ENCODE measurements at regions not wholly inside any gene's neighbourhood (a gene's known extent, or its start where the extent isn't known, plus 50 kb on each side); places are given as distances from the start of the nearest gene placed in this dataset.

GRCh38 chr4:181685461-181685860 lies 557.7 kb upstream of the TENM3 start:
- H3K36me3 ChIP-seq (ENCODE audit: insufficient read depth, low read length), result no peaks in the 10 kb centered on the region
- H3K9ac ChIP-seq (ENCODE audit: low read depth, low read length), result no peak overlapping the region
- H3K9me3 ChIP-seq (ENCODE audit: control insufficient read depth, insufficient read depth, low read length), result no peaks in the 10 kb centered on the region
- H3K4me1 ChIP-seq (ENCODE audit: insufficient read depth, low read length), result peaks cover 20% of the 10 kb centered on the region

GRCh38 chr4:181685911-181686310 lies 557.3 kb upstream of the TENM3 start:
- H3K36me3 ChIP-seq (ENCODE audit: insufficient read depth, low read length), result no peaks in the 10 kb centered on the region
- no peaks in the 10 kb centered on the region for H3K9me3 ChIP-seq (ENCODE audit: control insufficient read depth, insufficient read depth, low read length)
- H3K4me1 ChIP-seq (ENCODE audit: insufficient read depth, low read length), result peaks cover 20% of the 10 kb centered on the region
- no peak overlapping the region for H3K9ac ChIP-seq (ENCODE audit: low read depth, low read length)

DNA sequence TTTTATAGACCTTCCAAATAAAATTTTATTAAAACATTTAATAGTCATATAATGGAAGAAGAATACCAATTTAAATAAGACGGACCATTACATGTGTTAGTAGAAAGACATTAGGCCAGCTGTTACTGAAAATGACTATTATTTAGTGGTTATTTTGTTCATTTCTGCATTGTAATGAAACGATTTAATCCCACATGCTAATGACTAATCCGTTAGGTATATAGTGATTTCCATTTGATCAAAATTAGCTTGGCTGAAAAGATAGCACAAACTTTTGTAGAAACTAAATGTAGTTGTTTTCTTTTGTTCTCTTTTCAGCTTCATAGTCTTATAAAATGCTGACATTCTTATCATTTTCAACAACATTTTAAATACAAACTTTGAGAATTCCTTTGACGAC lies 556.1 kb upstream of the TENM3 start:
- Histone ChIP-seq H3K36me3 (ENCODE audit: insufficient read depth, low read length) (no peaks in the 10 kb centered on the region), H3K4me1 (ENCODE audit: insufficient read depth, low read length) (peaks cover 20% of the 10 kb centered on the region), H3K9ac (ENCODE audit: low read depth, low read length) (no peak overlapping the region), H3K9me3 (ENCODE audit: control insufficient read depth, insufficient read depth, low read length) (no peaks in the 10 kb centered on the region)

GRCh38 chr4:181688432-181688831 lies 554.8 kb upstream of the TENM3 start:
- Histone ChIP-seq H3K4me1 (ENCODE audit: insufficient read depth, low read length) (peaks cover 20% of the 10 kb centered on the region), H3K9ac (ENCODE audit: low read depth, low read length) (no peak overlapping the region), H3K36me3 (ENCODE audit: insufficient read depth, low read length) (no peaks in the 10 kb centered on the region), H3K9me3 (ENCODE audit: control insufficient read depth, insufficient read depth, low read length) (no peaks in the 10 kb centered on the region)

- H3K9me3 ChIP-seq (ENCODE audit: control insufficient read depth, insufficient read depth, low read length), result no peaks in the 10 kb centered on the region
- H3K4me1 ChIP-seq (ENCODE audit: insufficient read depth, low read length), result peaks cover 20% of the 10 kb centered on the region
- no peaks in the 10 kb centered on the region for H3K36me3 ChIP-seq (ENCODE audit: insufficient read depth, low read length)
- H3K9ac ChIP-seq (ENCODE audit: low read depth, low read length), result no peak overlapping the region
Observed at GRCh38 chr4:181688872-181689271, 554.3 kb upstream of the TENM3 start.

DNA sequence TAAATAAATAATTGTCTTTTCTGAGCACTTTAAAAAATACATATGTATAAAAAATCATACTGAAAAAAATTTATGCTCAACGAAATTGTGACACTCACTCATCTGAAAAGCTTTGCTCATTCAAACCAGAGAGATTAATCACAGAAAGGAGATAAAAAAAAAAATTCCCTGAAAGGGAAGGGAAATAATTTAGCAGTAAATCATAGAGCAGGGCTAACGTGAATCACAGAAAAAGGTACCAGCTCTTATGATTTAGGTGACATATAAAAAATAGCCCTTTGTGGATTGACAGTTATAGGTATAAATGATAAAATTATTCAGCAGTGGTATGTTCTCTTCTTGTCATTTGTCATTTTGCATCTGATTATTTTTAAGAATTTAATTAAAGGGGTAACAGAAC lies 552.7 kb upstream of the TENM3 start:
- Histone ChIP-seq H3K9ac (ENCODE audit: low read depth, low read length) (no peak overlapping the region), H3K9me3 (ENCODE audit: control insufficient read depth, insufficient read depth, low read length) (no peaks in the 10 kb centered on the region), H3K36me3 (ENCODE audit: insufficient read depth, low read length) (no peaks in the 10 kb centered on the region), H3K4me1 (ENCODE audit: insufficient read depth, low read length) (peaks cover 20% of the 10 kb centered on the region)

DNA sequence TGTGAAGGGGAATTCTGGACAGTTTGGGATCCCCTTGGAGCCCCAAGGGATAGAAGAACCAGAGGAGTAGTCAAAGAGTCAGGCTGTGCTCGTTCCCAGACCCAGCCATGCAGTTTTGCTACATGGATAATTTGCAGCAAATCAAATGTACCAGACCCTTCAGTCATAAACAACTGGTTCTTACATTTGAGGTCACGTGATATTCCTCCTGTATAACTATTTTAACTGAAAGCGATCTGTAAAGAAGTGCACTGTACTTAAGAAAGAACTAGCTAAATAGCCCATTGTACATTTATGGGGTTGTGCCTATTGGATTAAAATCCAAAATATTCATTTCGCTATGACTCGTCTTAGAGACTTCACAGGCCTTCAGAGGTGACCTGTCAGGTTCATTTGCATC lies 550.2 kb upstream of the TENM3 start:
- Histone ChIP-seq H3K9me3 (ENCODE audit: control insufficient read depth, insufficient read depth, low read length) (no peaks in the 10 kb centered on the region), H3K4me1 (ENCODE audit: insufficient read depth, low read length) (peaks cover 9% of the 10 kb centered on the region), H3K9ac (ENCODE audit: low read depth, low read length) (no peak overlapping the region), H3K36me3 (ENCODE audit: insufficient read depth, low read length) (no peaks in the 10 kb centered on the region)

- Histone ChIP-seq H3K4me1 (ENCODE audit: insufficient read depth, low read length) (peaks cover 4% of the 10 kb centered on the region), H3K9ac (ENCODE audit: low read depth, low read length) (no peak overlapping the region), H3K36me3 (ENCODE audit: insufficient read depth, low read length) (no peaks in the 10 kb centered on the region), H3K9me3 (ENCODE audit: control insufficient read depth, insufficient read depth, low read length) (no peaks in the 10 kb centered on the region)
Observed at GRCh38 chr4:181693517-181693916, 549.7 kb upstream of the TENM3 start.

DNA sequence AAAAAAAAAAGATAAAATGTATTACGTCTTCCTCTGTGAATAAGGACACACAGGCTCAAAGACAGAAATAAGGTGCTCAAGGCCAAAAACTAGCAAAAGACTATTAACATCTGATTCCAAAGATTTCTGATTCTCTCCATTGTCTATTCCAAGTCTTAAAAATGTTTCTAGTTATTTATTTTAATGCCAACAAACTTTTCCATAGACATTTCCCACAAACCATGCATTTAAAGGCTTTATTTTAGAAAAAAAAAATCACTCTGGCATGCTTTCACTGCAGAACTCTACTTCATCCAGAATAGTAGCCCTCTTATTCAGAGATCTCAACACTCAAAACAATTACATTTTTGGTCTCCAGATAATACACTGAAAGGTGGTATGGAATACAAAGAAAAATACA lies 545.0 kb upstream of the TENM3 start:
- Histone ChIP-seq H3K9me3 (ENCODE audit: control insufficient read depth, insufficient read depth, low read length) (no peaks in the 10 kb centered on the region), H3K4me1 (ENCODE audit: insufficient read depth, low read length) (no peaks in the 10 kb centered on the region), H3K9ac (ENCODE audit: low read depth, low read length) (no peak overlapping the region), H3K36me3 (ENCODE audit: insufficient read depth, low read length) (no peaks in the 10 kb centered on the region)

- Histone ChIP-seq H3K4me1 (ENCODE audit: insufficient read depth, low read length) (no peaks in the 10 kb centered on the region), H3K36me3 (ENCODE audit: insufficient read depth, low read length) (no peaks in the 10 kb centered on the region), H3K9ac (ENCODE audit: low read depth, low read length) (no peak overlapping the region), H3K9me3 (ENCODE audit: control insufficient read depth, insufficient read depth, low read length) (no peaks in the 10 kb centered on the region)
Observed at GRCh38 chr4:181701214-181701613, 542.0 kb upstream of the TENM3 start.

GRCh38 chr4:181701894-181702293 lies 541.3 kb upstream of the TENM3 start:
- Histone ChIP-seq H3K9ac (ENCODE audit: low read depth, low read length) (no peak overlapping the region), H3K4me1 (ENCODE audit: insufficient read depth, low read length) (no peaks in the 10 kb centered on the region), H3K36me3 (ENCODE audit: insufficient read depth, low read length) (no peaks in the 10 kb centered on the region), H3K9me3 (ENCODE audit: control insufficient read depth, insufficient read depth, low read length) (no peaks in the 10 kb centered on the region)

- Histone ChIP-seq H3K9me3 (ENCODE audit: control insufficient read depth, insufficient read depth, low read length) (no peaks in the 10 kb centered on the region), H3K4me1 (ENCODE audit: insufficient read depth, low read length) (no peaks in the 10 kb centered on the region), H3K36me3 (ENCODE audit: insufficient read depth, low read length) (no peaks in the 10 kb centered on the region), H3K9ac (ENCODE audit: low read depth, low read length) (no peak overlapping the region)
Observed at GRCh38 chr4:181702864-181703495, 540.2 kb upstream of the TENM3 start.

DNA sequence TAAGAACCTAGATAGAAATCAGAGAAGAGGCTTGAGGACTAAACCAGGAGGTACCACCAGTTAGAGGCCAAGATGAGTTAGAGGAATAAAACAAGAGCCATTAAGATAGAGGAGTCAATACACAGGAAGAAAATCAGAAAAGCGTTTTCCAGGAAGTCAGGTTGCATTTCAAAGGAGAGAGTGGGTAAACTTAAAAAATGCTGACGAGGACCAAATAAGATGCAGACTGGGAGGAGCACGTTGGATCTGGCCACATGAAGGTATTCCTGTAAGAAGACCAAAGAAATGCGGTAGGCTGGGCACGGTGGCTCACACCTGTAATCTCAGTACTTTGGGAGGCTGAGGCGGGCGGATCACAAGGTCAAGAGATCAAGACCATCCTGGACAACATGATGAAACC lies 533.1 kb upstream of the TENM3 start:
- Histone ChIP-seq H3K36me3 (ENCODE audit: insufficient read depth, low read length) (no peaks in the 10 kb centered on the region), H3K4me1 (ENCODE audit: insufficient read depth, low read length) (no peaks in the 10 kb centered on the region), H3K9ac (ENCODE audit: low read depth, low read length) (no peak overlapping the region), H3K9me3 (ENCODE audit: control insufficient read depth, insufficient read depth, low read length) (no peaks in the 10 kb centered on the region; the same call in 1 of the 2 replicates)

DNA sequence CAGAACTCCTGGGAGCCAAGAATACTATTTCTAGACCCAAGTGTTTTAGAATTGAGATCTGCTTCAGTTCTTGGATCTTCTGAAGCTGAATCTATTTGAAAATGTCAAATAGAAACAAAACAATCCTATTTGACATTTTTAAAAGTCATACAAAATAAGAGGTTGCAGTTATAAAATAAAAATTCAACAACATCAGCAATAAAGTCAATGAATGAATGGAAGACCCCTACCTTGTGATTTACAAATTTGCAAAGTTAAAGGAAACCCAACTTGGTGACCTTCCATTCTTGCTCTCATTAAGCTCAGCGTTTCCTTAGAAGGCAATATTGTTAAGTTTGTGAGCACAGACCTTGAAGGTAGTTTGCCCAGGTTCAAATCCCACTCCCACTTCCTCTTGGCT lies 531.8 kb upstream of the TENM3 start:
- H3K4me1 ChIP-seq (ENCODE audit: insufficient read depth, low read length), result no peaks in the 10 kb centered on the region
- peaks cover 2% of the 10 kb centered on the region; the same call in 1 of the 2 replicates for H3K9me3 ChIP-seq (ENCODE audit: control insufficient read depth, insufficient read depth, low read length)
- H3K9ac ChIP-seq (ENCODE audit: low read depth, low read length), result no peak overlapping the region
- H3K36me3 ChIP-seq (ENCODE audit: insufficient read depth, low read length), result no peaks in the 10 kb centered on the region

- H3K4me1 ChIP-seq (ENCODE audit: insufficient read depth, low read length), result no peaks in the 10 kb centered on the region; the same call in 1 of the 2 replicates
- H3K9me3 ChIP-seq (ENCODE audit: control insufficient read depth, insufficient read depth, low read length), result peaks cover 2% of the 10 kb centered on the region; the same call in 1 of the 2 replicates
- no peak overlapping the region for H3K9ac ChIP-seq (ENCODE audit: low read depth, low read length)
- no peaks in the 10 kb centered on the region for H3K36me3 ChIP-seq (ENCODE audit: insufficient read depth, low read length)
Observed at GRCh38 chr4:181728305-181728966, 514.8 kb upstream of the TENM3 start.
